ENCODE measurements at regions not wholly inside any gene's neighbourhood (a gene's known extent, or its start where the extent isn't known, plus 50 kb on each side); places are given as distances from the start of the nearest gene placed in this dataset.
"Not testable (repeated sequence)": the region's sequence is repeated elsewhere in the genome, so short reads cannot be mapped to it uniquely, and the experiment has no call there.

GRCh38 chr3:127441764-127442163 lies 148.8 kb downstream of the TPRA1 start:
- DNase-seq = no peak
- Histone ChIP-seq H3K36me3 (no peaks in the 10 kb centered on the region), H3K27me3 (peaks cover 0 to 13% (median 0%) of the 10 kb centered on the region in 4 donors), H3K4me1 (no peaks in the 10 kb centered on the region), H3K4me3 (no peak overlapping the region), H3K9me3 (no peaks in the 10 kb centered on the region), H3K27ac (no peak overlapping the region)
- 70 to 76% methylated on average over 9 of the region's 9 CpGs for WGBS, 2 donors
- intact Hi-C loops (cut with DNase I) = no loop called here
- TF ChIP-seq CTCF (IDR thresholded peaks at IDR 0.05) (no peak), POLR2A (IDR thresholded peaks at IDR 0.05) (no peak)

- H3K27ac ChIP-seq = no peak overlapping the region
- DNase-seq = no peak
- no peaks in the 10 kb centered on the region for H3K36me3 ChIP-seq
- no peaks in the 10 kb centered on the region for H3K4me1 ChIP-seq
- 74 to 82% methylated on average over 4 to 5 of the region's 5 CpGs for WGBS, 2 donors
- intact Hi-C loops (cut with DNase I) = no loop called here
- H3K9me3 ChIP-seq = no peaks in the 10 kb centered on the region
- H3K27me3 ChIP-seq = peaks cover 0 to 10% (median 0%) of the 10 kb centered on the region in 4 donors
- TF ChIP-seq CTCF (IDR thresholded peaks at IDR 0.05) (no peak), POLR2A (IDR thresholded peaks at IDR 0.05) (no peak)
- H3K4me3 ChIP-seq = no peak overlapping the region
Measured at GRCh38 chr3:127440384-127440783, 150.1 kb downstream of the TPRA1 start.

- 73 to 76% methylated on average over 3 to 4 of the region's 5 CpGs for WGBS, 2 donors
- H3K27me3 ChIP-seq = peaks cover 0 to 6% (median 0%) of the 10 kb centered on the region in 4 donors
- TF ChIP-seq CTCF (IDR thresholded peaks at IDR 0.05) (no peak), POLR2A (IDR thresholded peaks at IDR 0.05) (no peak)
- H3K9me3 ChIP-seq = no peaks in the 10 kb centered on the region
- no peaks in the 10 kb centered on the region for H3K4me1 ChIP-seq
- no peak overlapping the region for H3K4me3 ChIP-seq
- intact Hi-C loops (cut with DNase I) = no loop called here
- no peak for DNase-seq
- H3K36me3 ChIP-seq = no peaks in the 10 kb centered on the region
- H3K27ac ChIP-seq = no peak overlapping the region
Measured at GRCh38 chr3:127439621-127440020, 150.9 kb downstream of the TPRA1 start.

GRCh38 chr3:127438951-127439350 lies 151.1 kb upstream of the PRR20G start:
- Histone ChIP-seq H3K36me3 (no peaks in the 10 kb centered on the region), H3K4me1 (no peaks in the 10 kb centered on the region), H3K9me3 (no peaks in the 10 kb centered on the region), H3K4me3 (no peak overlapping the region), H3K27ac (no peak overlapping the region), H3K27me3 (peaks cover 0 to 6% (median 0%) of the 10 kb centered on the region in 4 donors)
- intact Hi-C loops (cut with DNase I) = no loop called here
- TF ChIP-seq POLR2A (IDR thresholded peaks at IDR 0.05) = no peak
- TF ChIP-seq CTCF (IDR thresholded peaks at IDR 0.05) = no peak
- WGBS, 2 donors = 78 to 94% methylated on average over 1 to 3 of the region's 3 CpGs
- DNase-seq = no peak

- WGBS, 2 donors = 82% methylated on average over 4 of the region's 4 CpGs
- Histone ChIP-seq H3K27me3 (peaks cover 0 to 6% (median 0%) of the 10 kb centered on the region in 4 donors), H3K27ac (no peak overlapping the region), H3K4me3 (no peak overlapping the region), H3K9me3 (no peaks in the 10 kb centered on the region), H3K4me1 (no peaks in the 10 kb centered on the region), H3K36me3 (no peaks in the 10 kb centered on the region)
- TF ChIP-seq POLR2A (IDR thresholded peaks at IDR 0.05) (no peak), CTCF (IDR thresholded peaks at IDR 0.05) (no peak)
- DNase-seq = no peak
- intact Hi-C loops (cut with DNase I) = no loop called here
Measured at GRCh38 chr3:127438371-127438770, 150.5 kb upstream of the PRR20G start.

- intact Hi-C loops (cut with DNase I); H3K9me3 ChIP-seq; H3K36me3 ChIP-seq; H3K27ac ChIP-seq; H3K4me3 ChIP-seq; H3K4me1 ChIP-seq; DNase-seq: not testable (repeated sequence)
- H3K27me3 ChIP-seq = peaks cover 0 to 29% (median 5%) of the 10 kb centered on the region in 4 donors
- 71% methylated on average over 2 of the region's 2 CpGs; no CpG with 5 or more reads in 1 of the 2 donors for WGBS, 2 donors
Measured at GRCh38 chr3:127435299-127435698, 147.5 kb upstream of the PRR20G start.

Data from esophagus squamous epithelium (tissue), 5 donors.